ENCODE measurements at regions not wholly inside any gene's neighbourhood (a gene's known extent, or its start where the extent isn't known, plus 50 kb on each side); places are given as distances from the start of the nearest gene placed in this dataset.

- Histone ChIP-seq H3K27me3 (ENCODE audit: control insufficient read depth, insufficient read depth, low read length) (no peaks in the 10 kb centered on the region), H3K9ac (ENCODE audit: low read length in 3 of 3) (no peak overlapping the region), H3K27ac (ENCODE audit: low read depth in 2 of 2, low read length in 2 of 2) (no peak overlapping the region), H3K36me3 (ENCODE audit: control insufficient read depth in 2 of 3, insufficient read depth in 3 of 3, low read length in 3 of 3) (no peaks in the 10 kb centered on the region), H3K4me3 (ENCODE audit: low read length in 3 of 3) (no peak overlapping the region), H3K4me1 (ENCODE audit: control insufficient read depth in 2 of 3, insufficient read depth in 2 of 3, low read depth in 1 of 3, low read length in 3 of 3) (no peaks in the 10 kb centered on the region), H3K9me3 (ENCODE audit: control insufficient read depth in 2 of 3, insufficient read depth in 1 of 3, low read length in 3 of 3) (no peaks in the 10 kb centered on the region)
- intact Hi-C loops (cut with DNase I), result no loop called here
- no peak for FAIRE-seq
- DNase-seq, result no peak
- no peak for TF ChIP-seq CTCF (IDR thresholded peaks at IDR 0.05; ENCODE audit: borderline replicate concordance, extremely low read depth, insufficient read depth)
Measured at GRCh38 chr18:22882084-22882483, 51.0 kb upstream of the RBBP8 start.

- Histone ChIP-seq H3K27ac (ENCODE audit: low read depth in 2 of 2, low read length in 2 of 2) (no peak overlapping the region), H3K36me3 (ENCODE audit: control insufficient read depth in 2 of 3, insufficient read depth in 3 of 3, low read length in 3 of 3) (no peaks in the 10 kb centered on the region), H3K4me3 (ENCODE audit: low read length in 3 of 3) (no peak overlapping the region), H3K27me3 (ENCODE audit: control insufficient read depth, insufficient read depth, low read length) (no peaks in the 10 kb centered on the region), H3K9ac (ENCODE audit: low read length in 3 of 3) (no peak overlapping the region), H3K4me1 (ENCODE audit: control insufficient read depth in 2 of 3, insufficient read depth in 2 of 3, low read depth in 1 of 3, low read length in 3 of 3) (no peaks in the 10 kb centered on the region), H3K9me3 (ENCODE audit: control insufficient read depth in 2 of 3, insufficient read depth in 1 of 3, low read length in 3 of 3) (no peaks in the 10 kb centered on the region)
- FAIRE-seq, result no peak
- no peak for TF ChIP-seq CTCF (IDR thresholded peaks at IDR 0.05; ENCODE audit: borderline replicate concordance, extremely low read depth, insufficient read depth)
- intact Hi-C loops (cut with DNase I), result no loop called here
- peak in 2 of 5 donors; percentile 42 to 52 for DNase-seq
Measured at GRCh38 chr18:22883179-22883578, 49.9 kb upstream of the RBBP8 start.
